Activated CD4-positive, alpha-beta T cell treated with anti-CD3 and anti-CD28 coated beads for 36 hours (primary cell): ENCODE measurements at regions not wholly inside any gene's neighbourhood (a gene's known extent, or its start where the extent isn't known, plus 50 kb on each side); places are given as distances from the start of the nearest gene placed in this dataset.
"Not testable (repeated sequence)": the region's sequence is repeated elsewhere in the genome, so short reads cannot be mapped to it uniquely, and the experiment has no call there.

ENCODE experiments used
- ATAC-seq: fragments of 200-7000 bp; cut with Tn5 transposase; one replicate; pipeline ENCODE4 v1.10.0; 2021; ENCODE audit warnings: mild to moderate bottlenecking, moderate library complexity
- CTCF ChIA-PET: fragments of 350-600 bp; sonication (Branson Sonifier 250); formaldehyde crosslinking; loops from one replicate; lab custom pipeline; 2021; ENCODE audit warnings: antibody characterized with exemption; lab: Charles Lee
- POLR2A ChIA-PET: fragments of 350-600 bp; sonication (Branson Sonifier 250); formaldehyde crosslinking; loops from one replicate; lab custom pipeline; 2021; ENCODE audit warnings: antibody characterized with exemption, inconsistent platforms; lab: Charles Lee
- DNase-seq: peaks from one replicate; pipeline ENCODE4 v3.0.0-alpha.2; 2020
- H3K27ac Mint-ChIP-seq: one replicate; pipeline ENCODE4 v1.8.0; 2021; ENCODE audit warnings: mixed read lengths
- H3K27me3 Mint-ChIP-seq: one replicate; pipeline ENCODE4 v1.8.0; 2021; ENCODE audit warnings: mixed read lengths
- H3K36me3 Mint-ChIP-seq: one replicate; pipeline ENCODE4 v1.8.0; 2021; ENCODE audit warnings: low read depth, mixed read lengths
- H3K4me1 Mint-ChIP-seq: one replicate; pipeline ENCODE4 v1.8.0; 2021; ENCODE audit warnings: mixed read lengths
- H3K4me3 Mint-ChIP-seq: one replicate; pipeline ENCODE4 v1.8.0; 2021; ENCODE audit warnings: mild to moderate bottlenecking, moderate library complexity, mixed read lengths
- H3K9me3 Mint-ChIP-seq: one replicate; pipeline ENCODE4 v1.8.0; 2021; ENCODE audit warnings: low read depth, mixed read lengths
- intact Hi-C, 2 experiments: fragments of 100-400 bp; cut with DNase I in 1 of 2; cut with micrococcal nuclease in 1 of 2; formaldehyde crosslinking; loops; one replicate each; pipeline versions ENCODE4 v1.14.2 to v1.15.1; 2022 to 2024; cut with DNase I, micrococcal nuclease

DNA sequence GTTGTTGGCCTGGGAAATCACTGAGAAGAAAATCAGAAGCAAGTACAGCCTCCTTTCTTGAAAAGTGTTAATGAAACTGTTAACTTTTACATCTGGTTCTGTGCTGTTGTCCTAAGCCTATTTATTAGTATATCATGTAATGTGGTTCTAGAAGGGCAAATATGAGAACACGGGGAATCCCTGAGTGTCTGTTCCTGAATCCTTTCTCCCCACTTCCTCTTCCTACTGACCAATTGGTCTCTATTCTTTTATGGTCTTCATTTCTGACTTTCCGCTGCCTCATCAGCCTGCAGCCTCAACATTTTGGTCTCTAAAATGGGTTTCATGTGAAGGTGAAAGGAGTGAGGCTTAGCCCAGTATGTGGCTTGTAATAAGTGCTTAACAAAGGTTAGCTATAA is 159.9 kb upstream of the MAMLD1 start:
- ATAC-seq (no peak), DNase-seq (no peak)
- H3K27ac Mint-ChIP-seq = no peak overlapping the region
- no peaks in the 10 kb centered on the region for H3K27me3 Mint-ChIP-seq
- no peaks in the 10 kb centered on the region for H3K9me3 Mint-ChIP-seq
- ChIA-PET POLR2A (no interaction called here), CTCF (no interaction called here)
- no peak overlapping the region for H3K4me3 Mint-ChIP-seq
- intact Hi-C loops = loop anchor here (5.0 to 10.0 kb wide), 3 partner anchors 282 to 434 kb away; no protein-coding TSS in a partner anchor
- H3K36me3 Mint-ChIP-seq = no peaks in the 10 kb centered on the region
- H3K4me1 Mint-ChIP-seq = peaks cover 10% of the 10 kb centered on the region

DNA sequence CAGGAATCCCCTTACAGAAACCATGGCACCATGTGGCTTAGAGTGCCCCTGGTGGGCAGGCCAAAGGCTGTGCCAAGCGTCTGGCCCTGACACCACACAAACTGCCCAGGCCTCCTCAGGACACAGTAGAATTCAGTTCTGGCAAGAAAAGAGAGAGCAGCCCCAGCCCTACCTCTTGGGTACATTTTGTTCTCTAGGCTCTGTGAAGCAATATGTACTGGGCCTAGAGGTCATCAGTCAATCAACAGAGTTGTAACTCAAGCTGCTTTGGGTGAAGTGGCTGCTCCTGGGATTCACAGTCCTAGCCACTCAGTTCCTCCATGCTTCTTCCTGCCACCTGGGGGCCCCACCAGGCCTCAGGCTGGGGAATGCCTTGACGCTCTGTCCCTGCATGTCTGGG is 158.1 kb upstream of the MAMLD1 start:
- H3K9me3 Mint-ChIP-seq = no peaks in the 10 kb centered on the region
- no peak for DNase-seq
- no peak for ATAC-seq
- intact Hi-C loops = loop anchor here in 1 of 2 experiments (10.0 kb wide), 1 partner anchor 280 kb away; no protein-coding TSS in a partner anchor
- no peak overlapping the region for H3K27ac Mint-ChIP-seq
- POLR2A ChIA-PET = no interaction called here
- no peak overlapping the region for H3K4me3 Mint-ChIP-seq
- no peaks in the 10 kb centered on the region for H3K36me3 Mint-ChIP-seq
- H3K4me1 Mint-ChIP-seq = peaks cover 10% of the 10 kb centered on the region
- no peaks in the 10 kb centered on the region for H3K27me3 Mint-ChIP-seq
- CTCF ChIA-PET = interaction anchor here (0.7 kb wide), 1 partner anchor 145 kb away, joined by 3 read pairs; no protein-coding TSS in a partner anchor

DNA sequence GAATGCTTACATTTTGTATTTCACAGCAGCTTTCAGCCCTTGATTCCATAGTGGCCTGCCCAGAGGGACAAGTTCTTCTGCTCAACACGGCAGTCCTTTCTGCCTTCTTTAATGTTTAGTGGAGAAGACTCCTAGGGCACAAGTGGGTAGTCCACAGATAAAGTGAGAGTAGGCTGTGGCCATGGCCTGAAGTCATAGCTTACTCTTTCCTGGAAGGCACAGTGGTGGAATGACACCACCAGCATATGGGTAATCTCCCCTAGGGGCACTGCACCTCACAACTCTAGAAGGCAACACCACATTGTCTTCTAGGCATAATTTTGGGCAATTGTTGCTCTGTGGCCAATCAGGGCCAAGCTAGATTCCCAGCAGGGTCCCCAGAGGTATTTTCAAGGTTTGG is 155.4 kb upstream of the MAMLD1 start:
- DNase-seq (no peak), ATAC-seq (no peak)
- no peaks in the 10 kb centered on the region for H3K4me1 Mint-ChIP-seq
- no peaks in the 10 kb centered on the region for H3K36me3 Mint-ChIP-seq
- intact Hi-C loops = loop anchor here in 1 of 2 experiments (10.0 kb wide), 1 partner anchor 277 kb away; no protein-coding TSS in a partner anchor
- no peaks in the 10 kb centered on the region for H3K9me3 Mint-ChIP-seq
- ChIA-PET CTCF (no interaction called here), POLR2A (no interaction called here)
- no peak overlapping the region for H3K4me3 Mint-ChIP-seq
- peaks cover 2% of the 10 kb centered on the region for H3K27me3 Mint-ChIP-seq
- H3K27ac Mint-ChIP-seq = no peak overlapping the region

DNA sequence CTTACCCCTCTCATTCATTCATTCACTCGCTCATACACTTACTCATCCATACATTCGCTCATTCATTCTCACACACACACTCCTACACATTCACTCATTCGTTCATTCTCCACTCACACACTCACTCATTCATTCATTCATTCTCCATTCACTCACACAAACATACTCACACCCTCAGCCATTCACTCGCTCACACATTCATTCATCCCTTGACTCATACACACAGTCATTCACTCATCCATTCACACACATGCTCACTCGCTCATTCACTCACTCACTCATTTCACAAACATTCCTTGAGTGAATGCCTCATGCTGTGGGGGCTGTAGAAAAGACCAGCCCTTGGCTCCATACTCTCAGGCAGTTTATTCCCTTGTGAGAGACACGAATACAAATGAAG is 151.1 kb upstream of the MAMLD1 start:
- DNase-seq (no peak), ATAC-seq (peak; percentile 36)
- H3K27me3 Mint-ChIP-seq = peaks cover 2% of the 10 kb centered on the region
- H3K36me3 Mint-ChIP-seq = no peaks in the 10 kb centered on the region
- no peaks in the 10 kb centered on the region for H3K9me3 Mint-ChIP-seq
- H3K4me3 Mint-ChIP-seq = no peak overlapping the region
- POLR2A ChIA-PET = no interaction called here
- CTCF ChIA-PET = no interaction called here
- intact Hi-C loops = no loop called here
- no peak overlapping the region for H3K27ac Mint-ChIP-seq
- no peaks in the 10 kb centered on the region for H3K4me1 Mint-ChIP-seq

DNA sequence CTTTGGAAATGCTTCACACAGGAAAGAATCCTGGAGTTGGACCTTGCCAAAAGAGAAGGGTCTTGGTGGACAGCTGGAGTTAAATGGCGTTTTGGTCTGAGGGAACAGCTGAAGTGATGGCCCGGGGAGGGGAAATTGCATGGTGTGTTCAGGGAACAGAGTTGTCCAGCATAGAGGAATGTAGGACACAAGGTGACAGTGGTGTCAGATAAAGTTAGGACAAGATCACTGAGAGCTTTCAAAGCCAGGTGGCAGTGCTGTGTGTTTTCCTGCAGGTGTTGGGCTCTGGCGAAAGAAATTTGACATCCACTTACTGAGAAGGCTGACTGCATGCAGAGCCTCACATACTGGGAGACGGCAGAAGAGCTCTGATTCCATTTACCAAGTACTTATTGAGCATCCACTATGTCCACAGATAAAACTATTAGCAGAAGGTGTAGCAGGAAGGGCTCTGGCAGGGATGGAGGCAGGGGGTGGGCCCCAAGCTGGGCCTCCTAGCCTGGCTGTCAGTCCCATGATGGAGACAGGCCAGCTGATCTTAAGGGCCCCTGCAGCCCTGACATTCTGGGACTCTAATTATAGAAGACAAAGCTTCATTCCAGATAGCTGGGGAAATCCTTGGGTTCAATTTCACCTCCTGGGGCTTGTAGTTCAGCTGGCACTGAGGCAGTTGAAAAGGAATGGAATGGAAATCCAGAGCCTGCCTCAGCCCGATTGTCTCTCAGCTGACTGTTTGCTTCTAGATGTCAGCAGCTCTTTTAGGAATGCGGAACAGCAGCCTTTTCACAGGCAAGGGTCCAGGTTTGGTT is 150.2 kb upstream of the MAMLD1 start:
- Mint-ChIP-seq H3K27me3 (peaks cover 2% of the 10 kb centered on the region), H3K9me3 (no peaks in the 10 kb centered on the region), H3K4me3 (no peak overlapping the region), H3K27ac (no peak overlapping the region), H3K4me1 (no peaks in the 10 kb centered on the region), H3K36me3 (no peaks in the 10 kb centered on the region)
- no peak for DNase-seq
- ChIA-PET POLR2A (no interaction called here), CTCF (no interaction called here)
- intact Hi-C loops = no loop called here
- no peak for ATAC-seq

DNA sequence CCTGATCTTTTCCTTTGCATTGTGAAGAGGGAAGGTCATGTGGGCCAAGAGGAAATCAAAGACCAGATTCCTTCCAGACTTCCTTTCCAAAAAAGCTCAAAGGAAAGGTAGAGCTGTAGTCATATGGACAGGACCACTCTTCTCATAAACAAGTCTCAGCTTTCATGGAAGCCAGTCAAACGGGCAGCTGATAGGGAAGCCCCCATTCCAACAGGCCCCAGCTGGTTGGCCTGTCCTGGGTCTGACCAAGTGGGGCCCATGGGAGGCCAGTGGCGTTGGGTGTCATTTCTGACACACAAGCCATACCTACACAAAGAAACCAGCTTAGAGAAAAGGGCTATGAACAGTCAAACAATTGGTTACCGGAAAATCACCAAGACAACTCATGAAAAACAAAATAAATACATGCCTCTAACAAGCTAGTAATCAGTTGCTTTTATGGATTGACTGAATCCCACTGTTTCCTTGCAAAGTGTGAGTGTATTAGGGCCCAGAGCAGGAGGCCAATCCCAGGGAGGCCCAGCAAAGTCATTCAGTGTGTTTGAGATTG is 149.6 kb upstream of the MAMLD1 start:
- no peaks in the 10 kb centered on the region for H3K36me3 Mint-ChIP-seq
- no peak overlapping the region for H3K4me3 Mint-ChIP-seq
- no peak overlapping the region for H3K27ac Mint-ChIP-seq
- H3K4me1 Mint-ChIP-seq = no peaks in the 10 kb centered on the region
- ATAC-seq (no peak), DNase-seq (no peak)
- no peaks in the 10 kb centered on the region for H3K9me3 Mint-ChIP-seq
- ChIA-PET CTCF (no interaction called here), POLR2A (no interaction called here)
- peaks cover 2% of the 10 kb centered on the region for H3K27me3 Mint-ChIP-seq
- intact Hi-C loops = no loop called here

DNA sequence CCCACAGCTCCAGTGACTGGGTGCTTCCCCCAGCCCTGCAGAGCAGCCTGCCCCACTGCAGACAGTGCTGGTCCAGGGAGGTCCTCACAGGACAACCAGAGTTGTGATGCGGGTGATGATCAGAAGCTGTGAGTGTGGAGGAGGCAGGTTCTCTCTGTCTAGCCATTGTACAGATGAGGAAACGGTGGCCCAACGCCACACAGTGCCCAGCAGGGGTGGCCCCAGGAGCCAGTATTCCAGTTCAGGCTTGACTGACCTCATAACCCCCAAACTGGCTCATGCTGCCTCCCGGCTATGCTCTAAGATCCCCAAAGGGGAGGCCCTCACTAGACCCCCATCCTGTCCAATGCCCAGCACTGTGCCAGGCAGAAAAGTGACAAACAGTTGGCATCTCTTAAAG is 147.1 kb upstream of the MAMLD1 start:
- ATAC-seq, intact Hi-C loops, H3K9me3 Mint-ChIP-seq, H3K27ac Mint-ChIP-seq, H3K36me3 Mint-ChIP-seq, CTCF ChIA-PET, H3K4me3 Mint-ChIP-seq, POLR2A ChIA-PET, H3K27me3 Mint-ChIP-seq, H3K4me1 Mint-ChIP-seq, DNase-seq: not testable (repeated sequence)

DNA sequence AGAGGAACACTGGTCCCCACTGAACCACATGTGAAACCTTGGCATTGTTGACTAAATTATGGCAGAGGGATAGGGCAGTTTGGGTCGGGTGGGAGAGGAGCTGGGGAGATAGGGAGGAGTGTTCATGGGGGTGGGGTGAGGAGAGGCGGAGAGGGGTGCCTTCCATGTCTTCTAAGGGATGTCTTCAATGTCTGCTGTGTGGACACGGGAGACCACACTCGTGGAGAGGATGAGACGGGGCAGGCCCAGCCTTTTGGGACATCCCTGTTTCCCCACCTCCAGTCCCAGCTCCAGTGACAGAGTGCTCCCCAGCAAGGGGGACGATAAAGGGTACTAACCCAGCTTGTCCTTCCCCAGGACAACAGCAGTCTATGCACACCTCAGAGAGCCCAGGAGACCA is 146.4 kb upstream of the MAMLD1 start:
- ChIA-PET CTCF (no interaction called here), POLR2A (no interaction called here)
- Mint-ChIP-seq H3K4me3 (no peak overlapping the region), H3K27ac (no peak overlapping the region), H3K36me3 (no peaks in the 10 kb centered on the region), H3K9me3 (no peaks in the 10 kb centered on the region), H3K27me3 (no peaks in the 10 kb centered on the region), H3K4me1 (no peaks in the 10 kb centered on the region)
- ATAC-seq (no peak), DNase-seq (no peak)
- intact Hi-C loops = no loop called here

DNA sequence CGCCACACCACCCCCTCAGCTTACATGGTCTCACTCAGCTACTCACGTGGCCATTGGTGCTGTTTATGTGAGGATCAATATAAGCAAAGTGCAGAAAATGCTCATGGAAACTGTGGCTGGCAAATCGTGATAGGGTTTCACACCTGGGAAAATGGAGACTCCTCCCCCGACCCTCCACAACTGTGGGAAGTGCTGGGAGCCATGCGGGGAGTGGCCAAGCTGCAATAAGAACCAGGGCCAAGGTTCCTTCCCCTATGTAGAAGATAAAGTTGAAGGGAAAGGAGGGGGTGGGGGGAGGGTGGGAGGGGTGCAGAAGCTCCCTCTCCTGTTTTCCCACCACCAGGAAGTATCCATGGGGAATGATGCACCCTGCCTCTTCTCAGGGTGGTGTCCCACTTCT is 145.5 kb upstream of the MAMLD1 start:
- intact Hi-C loops = no loop called here
- Mint-ChIP-seq H3K4me3 (no peak overlapping the region), H3K36me3 (no peaks in the 10 kb centered on the region), H3K9me3 (no peaks in the 10 kb centered on the region), H3K27me3 (no peaks in the 10 kb centered on the region), H3K4me1 (no peaks in the 10 kb centered on the region), H3K27ac (no peak overlapping the region)
- DNase-seq (no peak), ATAC-seq (no peak)
- POLR2A ChIA-PET = no interaction called here
- CTCF ChIA-PET = no interaction called here

DNA sequence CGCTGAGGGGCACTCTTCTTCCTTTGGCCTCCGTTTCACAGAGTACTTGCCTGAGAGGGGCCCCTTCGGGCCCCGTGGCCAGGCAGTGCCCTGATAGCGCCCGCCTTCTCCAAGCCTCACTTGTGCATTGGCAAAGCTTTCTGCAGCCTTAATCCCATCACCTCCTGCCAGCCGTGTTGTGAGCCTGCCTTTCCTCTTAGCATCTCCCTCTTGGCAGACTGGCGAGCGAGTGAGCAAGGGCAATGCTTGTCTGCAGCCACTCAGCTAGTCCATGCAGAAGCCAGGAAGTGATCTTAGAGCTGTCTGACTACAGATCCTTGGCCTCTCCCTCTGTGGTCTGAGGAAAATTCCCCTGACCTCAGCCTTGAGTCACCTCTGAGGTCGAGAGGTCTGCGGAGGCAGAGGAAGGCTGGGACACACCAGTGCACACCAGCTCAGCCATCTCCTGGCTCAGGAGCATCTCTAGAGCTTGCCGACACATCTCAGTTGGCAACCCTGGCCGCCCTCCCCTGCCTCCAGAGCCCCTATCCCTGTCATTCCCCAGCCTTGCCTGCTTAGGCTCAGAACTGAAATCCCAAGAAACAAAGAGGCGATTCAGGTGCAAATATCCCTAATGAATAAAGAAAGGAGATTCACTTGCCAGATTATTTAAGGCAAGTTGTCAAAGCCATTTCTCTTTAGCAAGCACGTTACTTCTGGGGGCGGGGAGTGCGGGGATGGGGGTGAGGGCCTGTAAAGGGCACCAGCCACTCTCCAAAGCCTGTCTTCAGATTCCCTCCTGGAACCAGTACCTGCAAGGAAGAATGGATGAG is 143.5 kb upstream of the MAMLD1 start:
- peak; percentile 28 for DNase-seq
- ChIA-PET CTCF (no interaction called here), POLR2A (interaction anchor here (0.7 kb wide), 1 partner anchor 13 kb away, joined by 3 read pairs; no protein-coding TSS in a partner anchor)
- H3K27me3 Mint-ChIP-seq = no peaks in the 10 kb centered on the region
- H3K4me3 Mint-ChIP-seq = no peak overlapping the region
- H3K36me3 Mint-ChIP-seq = no peaks in the 10 kb centered on the region
- intact Hi-C loops = no loop called here
- no peaks in the 10 kb centered on the region for H3K9me3 Mint-ChIP-seq
- H3K4me1 Mint-ChIP-seq = no peaks in the 10 kb centered on the region
- peak; percentile 64 for ATAC-seq
- H3K27ac Mint-ChIP-seq = no peak overlapping the region

DNA sequence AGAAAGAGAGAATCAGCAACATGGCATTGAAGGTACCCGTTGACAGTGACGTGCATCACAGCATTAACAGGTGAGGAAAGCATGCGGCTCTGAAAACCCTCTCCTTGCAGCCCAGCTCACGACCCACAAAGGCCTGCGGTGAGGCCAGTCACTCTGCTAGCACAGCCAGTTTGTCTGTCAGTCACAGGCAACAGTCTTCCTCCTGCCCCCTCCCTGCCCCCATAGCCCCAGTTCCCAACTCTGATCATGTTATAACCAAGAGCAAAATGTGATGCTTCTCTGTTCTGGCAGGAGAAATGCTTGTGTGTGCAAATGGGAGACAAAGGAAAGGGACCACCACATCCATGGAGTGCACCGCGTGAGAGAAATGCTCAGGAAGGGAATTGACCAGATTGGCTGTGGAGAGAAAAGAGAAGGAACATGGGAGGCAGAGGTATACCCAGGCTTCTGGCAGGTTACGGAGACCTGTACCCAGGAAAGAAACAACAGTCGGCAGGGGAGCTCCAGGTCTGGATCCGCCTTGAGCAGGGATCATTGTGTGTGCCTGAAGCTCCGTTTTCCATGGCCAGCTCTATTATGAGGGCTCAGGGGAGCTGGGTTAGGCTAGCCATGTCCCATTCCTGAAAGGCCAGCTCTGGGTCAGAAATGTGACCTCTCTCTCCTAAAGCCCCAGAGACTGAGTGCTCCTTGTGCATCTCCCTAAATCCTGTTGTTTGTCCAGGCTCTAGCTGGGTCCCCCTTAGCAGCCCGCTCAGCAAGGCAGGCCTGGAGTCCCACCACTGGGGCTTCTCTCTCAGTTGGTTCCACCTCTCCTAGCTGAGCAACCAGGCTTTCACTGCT is 139.7 kb upstream of the MAMLD1 start:
- H3K4me3 Mint-ChIP-seq = no peak overlapping the region
- H3K9me3 Mint-ChIP-seq = no peaks in the 10 kb centered on the region
- peaks cover 2% of the 10 kb centered on the region for H3K4me1 Mint-ChIP-seq
- no peak overlapping the region for H3K27ac Mint-ChIP-seq
- intact Hi-C loops = no loop called here
- no peak for DNase-seq
- H3K27me3 Mint-ChIP-seq = no peaks in the 10 kb centered on the region
- no peaks in the 10 kb centered on the region for H3K36me3 Mint-ChIP-seq
- ChIA-PET POLR2A (no interaction called here), CTCF (no interaction called here)
- ATAC-seq = no peak
